HG02840 (cell line): ENCODE measurements at regions not wholly inside any gene's neighbourhood (a gene's known extent, or its start where the extent isn't known, plus 50 kb on each side); places are given as distances from the start of the nearest gene placed in this dataset.
A peak's percentile ranks its signal among the peaks of the same experiment; 100 is the strongest.
"Not testable (repeated sequence)": the region's sequence is repeated elsewhere in the genome, so short reads cannot be mapped to it uniquely, and the experiment has no call there.

Experiments used
- ATAC-seq: cut with Tn5 transposase; IDR thresholded peaks from one replicate; pipeline ENCODE4 v1.9.1; 2021; ENCODE audit warnings: mild to moderate bottlenecking, moderate library complexity, moderate number of reproducible peaks; ENCODE audit not compliant: unreplicated experiment, low FRiP score

DNA sequence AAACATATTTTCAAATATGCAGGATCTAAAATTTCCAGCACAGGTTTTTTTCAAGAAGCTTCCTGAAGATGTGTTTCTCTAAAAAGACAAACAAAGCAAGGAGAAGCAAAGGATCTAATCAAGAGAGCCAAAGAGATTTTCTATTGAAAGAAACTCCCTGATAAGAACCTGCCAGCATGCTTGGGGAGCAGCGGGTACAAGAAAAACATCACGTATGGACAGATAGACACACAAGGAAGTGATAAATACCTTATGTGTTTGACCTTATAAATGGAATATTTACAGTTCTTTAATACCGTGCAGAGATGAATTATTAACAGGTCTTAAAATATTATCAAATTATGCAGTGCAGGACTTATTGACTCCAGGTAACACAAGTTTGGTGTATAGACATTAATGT lies 562.1 kb downstream of the DACH1 start:
- ATAC-seq = no peak

- ATAC-seq = no peak
Measured at GRCh38 chr13:71303144-71303543, 563.9 kb downstream of the DACH1 start.

GRCh38 chr13:71300602-71301001 lies 566.4 kb downstream of the DACH1 start:
- ATAC-seq = no peak

DNA sequence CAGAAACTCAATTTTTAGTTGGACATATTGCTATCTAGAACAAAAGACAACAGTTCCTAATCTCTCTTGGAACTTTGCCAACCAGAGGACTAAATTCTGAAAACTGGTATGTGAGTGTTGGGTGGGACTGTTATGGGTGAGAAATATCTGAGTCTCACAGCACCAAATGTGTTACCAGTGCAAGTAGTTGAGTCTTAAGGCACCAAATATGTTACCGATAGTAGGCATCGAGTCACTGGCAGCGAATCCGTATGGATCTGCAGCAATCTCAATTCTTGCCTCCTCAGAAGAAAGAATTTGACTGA lies 575.2 kb downstream of the DACH1 start:
- ATAC-seq = no peak

DNA sequence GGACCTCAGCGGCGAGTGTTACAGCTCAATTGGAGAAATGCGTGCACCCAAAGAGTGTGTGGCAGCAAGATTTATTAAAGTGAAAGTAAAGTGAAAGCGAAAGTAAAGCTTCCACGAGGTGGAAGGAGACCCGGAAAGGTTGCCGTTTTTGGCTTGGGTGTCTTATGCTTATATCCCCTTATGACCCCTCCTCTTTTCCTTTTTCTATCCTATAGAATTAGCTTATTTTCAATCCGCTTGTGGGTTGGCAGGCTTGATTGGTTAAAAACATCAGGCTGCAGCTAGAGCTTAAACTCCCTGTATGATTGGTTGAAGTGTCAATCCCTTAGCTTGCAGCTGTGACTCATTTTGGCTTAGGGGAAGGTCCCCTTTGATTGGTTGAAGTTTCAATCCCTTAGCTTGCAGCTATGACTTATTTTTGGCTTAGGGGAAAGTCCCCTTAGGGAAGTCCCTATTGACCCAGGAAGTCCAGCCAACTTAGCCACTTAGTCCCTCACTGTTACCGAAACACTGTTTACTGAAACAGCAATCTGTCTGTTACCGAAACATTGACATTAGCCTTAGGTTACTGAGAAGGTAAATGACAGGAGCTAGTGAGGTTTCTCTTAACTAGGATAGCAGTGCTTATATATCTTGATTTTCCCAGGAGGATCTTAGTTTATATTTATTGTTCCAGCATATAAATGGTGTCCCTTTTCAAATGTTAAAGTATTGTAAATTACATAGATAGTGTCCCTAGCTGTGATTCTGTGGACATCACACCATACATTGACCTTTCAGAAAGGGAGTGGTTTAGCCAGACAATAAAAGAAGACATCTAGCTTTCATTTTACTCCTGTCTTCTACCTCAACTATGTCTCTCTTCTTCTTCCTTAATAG lies 575.8 kb downstream of the DACH1 start:
- peak; percentile 94 for ATAC-seq

- ATAC-seq = not testable (repeated sequence)
Measured at GRCh38 chr13:71289980-71290379, 577.0 kb downstream of the DACH1 start.

DNA sequence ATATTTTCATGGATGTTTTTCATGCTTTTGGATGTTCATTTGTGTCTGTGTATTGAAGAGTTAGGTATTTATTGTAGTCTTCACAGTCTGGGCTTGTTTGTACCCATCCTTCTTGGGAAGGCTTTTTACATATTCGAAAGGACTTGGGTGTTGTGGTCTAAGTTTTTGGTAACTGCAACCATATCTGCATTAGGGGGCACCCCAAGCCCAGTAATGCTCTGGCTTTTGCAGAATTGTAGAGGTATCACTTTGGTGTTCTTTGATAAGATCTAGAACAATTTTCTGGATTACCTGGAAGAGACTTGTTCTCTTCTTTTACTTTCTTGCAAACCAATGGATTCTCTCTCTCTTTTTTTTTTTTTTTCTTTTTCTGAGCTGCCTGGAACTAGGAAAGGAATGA lies 581.3 kb downstream of the DACH1 start:
- ATAC-seq = no peak

DNA sequence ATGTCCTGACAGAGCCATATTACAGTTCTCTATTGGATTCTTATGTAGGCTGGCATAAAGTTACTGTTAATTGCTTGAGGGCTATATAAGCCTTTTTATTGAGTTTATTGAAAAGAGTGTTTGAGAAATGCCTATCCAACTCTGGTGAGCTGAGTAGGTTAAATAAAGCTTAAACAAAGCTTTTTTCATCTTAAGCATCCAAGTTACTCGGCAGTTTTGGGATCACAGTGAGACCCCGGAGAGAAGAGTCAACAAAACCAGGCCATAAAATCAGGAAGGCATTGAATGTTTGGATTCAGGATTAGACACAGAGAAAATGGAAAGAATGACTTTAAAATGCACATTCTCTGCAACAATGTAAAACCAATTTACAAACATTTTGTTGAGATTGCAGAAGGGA lies 588.5 kb downstream of the DACH1 start:
- no peak for ATAC-seq

- ATAC-seq = peak; percentile 76
Measured at GRCh38 chr13:71274923-71275608, 591.9 kb downstream of the DACH1 start.

DNA sequence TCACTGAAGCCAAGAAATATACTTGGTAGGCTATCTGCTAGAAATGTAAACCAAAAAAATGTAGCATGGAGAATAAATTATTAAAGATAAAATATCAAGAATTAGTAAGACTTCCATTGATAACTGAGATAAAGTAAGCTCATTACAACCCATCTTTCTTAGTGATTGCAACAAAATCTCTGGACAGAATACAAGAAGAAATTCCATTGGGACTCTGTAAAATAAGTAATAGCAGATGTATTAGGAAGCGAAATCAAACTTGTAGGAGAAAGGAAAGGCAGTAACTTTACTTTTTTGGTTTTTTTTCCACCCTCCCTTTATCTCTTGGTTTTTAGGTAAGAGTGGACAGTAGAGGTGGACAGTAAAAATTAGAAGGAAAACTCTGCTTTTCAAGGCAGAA lies 605.7 kb downstream of the DACH1 start:
- no peak for ATAC-seq

- ATAC-seq = no peak
Measured at GRCh38 chr13:71260246-71260645, 606.8 kb downstream of the DACH1 start.

GRCh38 chr13:71255633-71256032 lies 611.4 kb downstream of the DACH1 start:
- no peak for ATAC-seq

DNA sequence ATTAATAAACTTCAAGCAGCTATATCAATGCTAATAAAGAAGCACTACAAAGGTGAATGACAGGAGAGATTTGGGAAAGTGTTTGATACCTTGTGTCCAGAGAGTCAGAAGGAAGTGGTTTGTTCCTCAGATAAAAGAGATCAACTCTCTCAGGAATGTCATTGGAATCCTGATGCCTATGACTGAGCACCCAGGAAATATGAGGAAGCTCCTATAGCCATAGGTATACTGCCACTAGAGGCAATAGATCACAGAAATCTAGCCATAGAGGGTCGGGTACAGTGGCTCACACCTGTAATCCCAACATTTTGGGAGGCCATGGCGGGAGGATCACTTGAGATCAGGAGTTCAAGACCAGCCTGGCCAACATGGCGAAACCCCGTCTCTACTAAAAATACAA lies 612.6 kb downstream of the DACH1 start:
- ATAC-seq = no peak

- ATAC-seq = no peak
Measured at GRCh38 chr13:71252184-71252704, 614.8 kb downstream of the DACH1 start.

GRCh38 chr13:71251292-71251951 lies 615.6 kb downstream of the DACH1 start:
- ATAC-seq = no peak

- no peak for ATAC-seq
Measured at GRCh38 chr13:71249011-71249410, 618.0 kb downstream of the DACH1 start.

- no peak for ATAC-seq
Measured at GRCh38 chr13:71244161-71244560, 622.8 kb downstream of the DACH1 start.

DNA sequence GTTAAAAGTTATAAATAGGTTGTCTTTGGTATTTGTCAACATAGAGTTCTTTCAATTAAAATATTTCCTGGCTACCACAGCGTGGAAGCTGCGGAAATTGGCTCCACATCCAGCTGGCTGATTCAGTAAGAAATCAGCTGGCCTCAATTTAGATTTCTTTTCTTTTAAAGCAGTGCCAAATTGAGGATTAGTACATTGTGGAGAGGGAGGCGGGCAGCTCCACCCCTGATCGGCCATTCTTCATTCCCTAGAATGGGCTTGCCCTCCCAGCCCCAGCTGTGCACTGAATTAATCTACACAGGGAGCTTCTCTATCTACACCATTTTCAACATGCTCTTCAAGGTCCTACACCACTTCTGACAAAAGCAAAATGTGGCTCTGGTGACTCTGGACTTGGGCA lies 624.8 kb downstream of the DACH1 start:
- ATAC-seq = no peak

DNA sequence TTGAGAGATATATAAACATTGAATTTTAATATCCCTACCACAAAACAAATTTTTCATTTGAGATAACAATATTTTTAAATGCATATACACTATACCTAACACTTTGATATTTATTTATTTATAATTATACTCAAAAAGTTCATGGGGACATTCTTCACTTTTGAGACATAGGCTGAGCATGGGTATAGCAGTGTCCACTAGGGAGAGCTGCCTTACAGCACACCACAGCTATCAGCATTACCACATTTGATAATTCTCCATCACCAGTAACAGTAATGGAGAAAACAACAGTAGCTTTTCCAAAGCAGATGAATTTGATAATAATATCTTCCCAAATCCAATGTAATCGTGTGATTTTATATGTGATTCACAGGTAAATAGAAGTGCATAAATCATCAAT lies 626.1 kb downstream of the DACH1 start:
- no peak for ATAC-seq

DNA sequence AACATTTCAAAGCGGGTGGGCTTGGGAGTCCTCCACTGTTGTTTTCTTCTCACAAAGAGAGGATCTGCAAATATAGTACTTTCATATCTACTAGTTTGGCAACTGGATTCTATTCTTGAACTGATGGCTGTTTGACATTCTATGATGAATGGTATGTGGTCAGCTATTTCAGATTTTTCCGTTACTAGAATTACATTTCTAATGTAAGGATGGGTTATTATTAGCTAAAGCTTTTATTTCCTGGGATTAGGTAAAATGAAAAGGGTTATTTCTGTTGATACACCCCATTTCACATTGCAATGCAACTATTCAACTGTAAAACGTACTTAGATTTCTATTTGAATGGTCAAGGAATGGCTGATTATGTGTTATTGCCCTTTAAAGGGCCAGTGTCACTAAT lies 629.7 kb downstream of the DACH1 start:
- no peak for ATAC-seq

- ATAC-seq = no peak
Measured at GRCh38 chr13:71219698-71220415, 647.1 kb downstream of the DACH1 start.
